ENCODE measurements at regions not wholly inside any gene's neighbourhood (a gene's known extent, or its start where the extent isn't known, plus 50 kb on each side); places are given as distances from the start of the nearest gene placed in this dataset.
A peak's percentile ranks its signal among the peaks of the same experiment; 100 is the strongest.

GRCh38 chr1:59128239-59128736, 168.6 kb upstream of the FGGY start:
- ATAC-seq = no peak

- ATAC-seq = no peak
Measured at GRCh38 chr1:59128784-59129227, 168.1 kb upstream of the FGGY start.

- ATAC-seq = no peak
Measured at GRCh38 chr1:59132295-59132694, 164.6 kb upstream of the FGGY start.

- no peak for ATAC-seq
Measured at GRCh38 chr1:59133997-59134396, 162.9 kb upstream of the FGGY start.

- no peak for ATAC-seq
Measured at GRCh38 chr1:59135761-59136255, 161.1 kb upstream of the FGGY start.

- ATAC-seq = peak; percentile 25
Measured at GRCh38 chr1:59136541-59137275, 160.2 kb upstream of the FGGY start.

GRCh38 chr1:59137276-59137615, 159.6 kb upstream of the FGGY start:
- ATAC-seq = no peak

- ATAC-seq = no peak
Measured at GRCh38 chr1:59137968-59138367, 158.9 kb upstream of the FGGY start.

- ATAC-seq = no peak
Measured at GRCh38 chr1:59138402-59138801, 158.5 kb upstream of the FGGY start.

GRCh38 chr1:59139396-59139795, 157.5 kb upstream of the FGGY start:
- ATAC-seq = peak; percentile 17

- ATAC-seq = no peak
Measured at GRCh38 chr1:59141267-59141863, 155.5 kb upstream of the FGGY start.

- no peak for ATAC-seq
Measured at GRCh38 chr1:59142311-59143132, 154.4 kb upstream of the FGGY start.

GRCh38 chr1:59143133-59143487, 153.8 kb upstream of the FGGY start:
- peak; percentile 81 for ATAC-seq

GRCh38 chr1:59143811-59144210, 153.1 kb upstream of the FGGY start:
- no peak for ATAC-seq

GRCh38 chr1:59144959-59145358, 151.9 kb upstream of the FGGY start:
- no peak for ATAC-seq

- ATAC-seq = no peak
Measured at GRCh38 chr1:59146056-59146455, 150.8 kb upstream of the FGGY start.

GRCh38 chr1:59146651-59147358, 150.1 kb upstream of the FGGY start:
- ATAC-seq = peak; percentile 39

- ATAC-seq = no peak
Measured at GRCh38 chr1:59149435-59149834, 147.5 kb upstream of the FGGY start.

- ATAC-seq = peak; percentile 79
Measured at GRCh38 chr1:59150577-59151386, 146.1 kb upstream of the FGGY start.

GRCh38 chr1:59151387-59151761, 145.5 kb upstream of the FGGY start:
- ATAC-seq = no peak

GRCh38 chr1:59151860-59152259, 145.0 kb upstream of the FGGY start:
- ATAC-seq = no peak

- no peak for ATAC-seq
Measured at GRCh38 chr1:59152511-59152910, 144.4 kb upstream of the FGGY start.

Measured in esophagus mucosa (tissue), 1 donor.